PC-9 (cell line): ENCODE measurements at regions not wholly inside any gene's neighbourhood (a gene's known extent, or its start where the extent isn't known, plus 50 kb on each side); places are given as distances from the start of the nearest gene placed in this dataset.

ENCODE experiments used
- BruUV-seq: library from RNA; stranded (reverse); fragments of 400-500 nt; replicated peaks from 2 replicates; lab custom pipeline; 2021; lab: Mats Ljungman, UMichigan
- CTCF ChIA-PET: fragments of 300-600 bp; sonication (Branson Sonifier 250); formaldehyde crosslinking; loops from one replicate; lab custom pipeline; 2022; ENCODE audit warnings: antibody characterized with exemption; lab: Charles Lee
- POLR2A ChIA-PET: fragments of 300-600 bp; sonication (Branson Sonifier 250); formaldehyde crosslinking; loops from one replicate; lab custom pipeline; 2022; ENCODE audit warnings: antibody characterized with exemption; ENCODE audit not compliant: unreplicated experiment; lab: Charles Lee
- DNase-seq, 2 experiments: peaks; one replicate each; pipeline versions ENCODE4 v3.0.0 to v3.0.0-alpha.2; 2015 to 2022; ENCODE audit warnings: mixed read lengths in 1 of 2
- H2AFZ ChIP-seq: fragments of 200-600 bp; sonication (generic); 2 replicates; pipeline ENCODE4 v1.8.1; 2017; ENCODE audit warnings: antibody characterized with exemption
- H3F3A ChIP-seq: fragments of 200-600 bp; sonication (generic); 2 replicates; pipeline ENCODE4 v1.8.1; 2017; ENCODE audit warnings: antibody characterized with exemption, mild to moderate bottlenecking, low read depth; ENCODE audit not compliant: insufficient read depth
- H3K27ac ChIP-seq: fragments of 200-600 bp; sonication (generic); 2 replicates; pipeline ENCODE4 v1.6.1; 2016; ENCODE audit warnings: mixed run types
- H3K27me3 ChIP-seq: fragments of 200-600 bp; sonication (generic); 2 replicates; pipeline ENCODE4 v1.6.1; 2016; ENCODE audit warnings: low read depth, mixed run types; ENCODE audit not compliant: insufficient read depth
- H3K36me3 ChIP-seq: fragments of 200-600 bp; sonication (generic); 2 replicates; pipeline ENCODE4 v1.6.1; 2016; ENCODE audit warnings: low read depth, mixed run types
- H3K4me1 ChIP-seq: fragments of 200-600 bp; sonication (generic); replicated peaks from 2 replicates; pipeline ENCODE4 v1.6.1; 2016; ENCODE audit warnings: mixed run types; ENCODE audit not compliant: insufficient read depth
- H3K4me2 ChIP-seq: fragments of 200-600 bp; sonication (generic); 2 replicates; pipeline ENCODE4 v1.6.1; 2017; ENCODE audit warnings: mixed run types
- H3K4me3 ChIP-seq: fragments of 200-600 bp; sonication (generic); 2 replicates; pipeline ENCODE4 v1.6.1; 2016; ENCODE audit warnings: mixed run types
- H3K79me2 ChIP-seq: fragments of 200-600 bp; sonication (generic); 2 replicates; pipeline ENCODE4 v1.6.1; 2017; ENCODE audit warnings: low read depth, mixed run types
- H3K9me2 ChIP-seq: fragments of 200-600 bp; sonication (generic); 2 replicates; pipeline ENCODE4 v1.8.1; 2017; ENCODE audit warnings: mild to moderate bottlenecking; ENCODE audit not compliant: insufficient read depth
- H3K9me3 ChIP-seq: fragments of 200-600 bp; sonication (generic); 2 replicates; pipeline ENCODE4 v1.8.1; 2016; ENCODE audit warnings: low read depth; ENCODE audit not compliant: insufficient read depth
- H4K20me1 ChIP-seq: fragments of 200-600 bp; sonication (generic); 2 replicates; pipeline ENCODE4 v1.8.1; 2017; ENCODE audit not compliant: insufficient read depth
- EZH2 ChIP-seq: fragments of 200-600 bp; sonication (generic); IDR thresholded peaks from 2 replicates; pipeline ENCODE4 v1.8.0; 2017; ENCODE audit warnings: antibody characterized with exemption, low read depth
- intact Hi-C: fragments of 100-400 bp; cut with micrococcal nuclease; formaldehyde crosslinking; loops from one replicate; pipeline ENCODE4 v1.10.0; 2022; ENCODE audit not compliant: unreplicated experiment
- TF ChIP-seq, protein P1 (sequence below): fragments of 200-600 bp; sonication (generic); conservative IDR thresholded peaks from 2 replicates; pipeline ENCODE4 v1.6.1; 2017; ENCODE audit warnings: mixed run types, antibody characterized with exemption, mild to moderate bottlenecking, moderate library complexity

DNA sequence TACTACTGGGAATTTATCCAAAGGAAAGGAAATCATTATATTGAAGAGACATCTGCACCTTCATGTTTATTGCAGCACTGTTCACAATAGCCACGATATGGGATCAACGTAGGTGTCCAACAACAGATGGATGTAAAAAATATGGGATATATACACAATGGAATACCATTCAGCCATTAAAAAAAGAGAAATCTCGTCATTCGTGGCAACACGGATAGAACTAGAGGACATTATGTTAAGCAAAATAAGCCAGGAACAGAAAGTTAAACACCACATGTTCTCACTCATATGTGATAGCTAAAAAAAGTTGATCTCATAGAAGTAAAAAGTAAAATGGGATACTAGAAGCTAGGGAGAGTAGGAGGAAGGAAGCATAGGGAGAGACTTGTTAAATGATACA lies 82.9 kb upstream of the CLMN start:
- no peaks in the 10 kb centered on the region for H3K4me1 ChIP-seq
- ChIA-PET CTCF (no interaction called here), POLR2A (no interaction called here)
- TF ChIP-seq EZH2 = no peak
- TF ChIP-seq, protein P1, sequence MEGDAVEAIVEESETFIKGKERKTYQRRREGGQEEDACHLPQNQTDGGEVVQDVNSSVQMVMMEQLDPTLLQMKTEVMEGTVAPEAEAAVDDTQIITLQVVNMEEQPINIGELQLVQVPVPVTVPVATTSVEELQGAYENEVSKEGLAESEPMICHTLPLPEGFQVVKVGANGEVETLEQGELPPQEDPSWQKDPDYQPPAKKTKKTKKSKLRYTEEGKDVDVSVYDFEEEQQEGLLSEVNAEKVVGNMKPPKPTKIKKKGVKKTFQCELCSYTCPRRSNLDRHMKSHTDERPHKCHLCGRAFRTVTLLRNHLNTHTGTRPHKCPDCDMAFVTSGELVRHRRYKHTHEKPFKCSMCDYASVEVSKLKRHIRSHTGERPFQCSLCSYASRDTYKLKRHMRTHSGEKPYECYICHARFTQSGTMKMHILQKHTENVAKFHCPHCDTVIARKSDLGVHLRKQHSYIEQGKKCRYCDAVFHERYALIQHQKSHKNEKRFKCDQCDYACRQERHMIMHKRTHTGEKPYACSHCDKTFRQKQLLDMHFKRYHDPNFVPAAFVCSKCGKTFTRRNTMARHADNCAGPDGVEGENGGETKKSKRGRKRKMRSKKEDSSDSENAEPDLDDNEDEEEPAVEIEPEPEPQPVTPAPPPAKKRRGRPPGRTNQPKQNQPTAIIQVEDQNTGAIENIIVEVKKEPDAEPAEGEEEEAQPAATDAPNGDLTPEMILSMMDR = no peak
- no peak for DNase-seq
- H3K79me2 ChIP-seq = no peaks in the 10 kb centered on the region
- no peak overlapping the region for H2AFZ ChIP-seq
- no peaks in the 10 kb centered on the region for H3K36me3 ChIP-seq
- no peaks in the 10 kb centered on the region for H3F3A ChIP-seq
- BruUV-seq = no TSS peak
- intact Hi-C loops = no loop called here
- H3K4me2 ChIP-seq = no peak overlapping the region
- H3K9me2 ChIP-seq = no peaks in the 10 kb centered on the region
- H4K20me1 ChIP-seq = no peaks in the 10 kb centered on the region
- no peak overlapping the region for H3K27ac ChIP-seq
- no peak overlapping the region for H3K4me3 ChIP-seq
- H3K27me3 ChIP-seq = peaks cover 28% of the 10 kb centered on the region
- no peaks in the 10 kb centered on the region for H3K9me3 ChIP-seq

DNA sequence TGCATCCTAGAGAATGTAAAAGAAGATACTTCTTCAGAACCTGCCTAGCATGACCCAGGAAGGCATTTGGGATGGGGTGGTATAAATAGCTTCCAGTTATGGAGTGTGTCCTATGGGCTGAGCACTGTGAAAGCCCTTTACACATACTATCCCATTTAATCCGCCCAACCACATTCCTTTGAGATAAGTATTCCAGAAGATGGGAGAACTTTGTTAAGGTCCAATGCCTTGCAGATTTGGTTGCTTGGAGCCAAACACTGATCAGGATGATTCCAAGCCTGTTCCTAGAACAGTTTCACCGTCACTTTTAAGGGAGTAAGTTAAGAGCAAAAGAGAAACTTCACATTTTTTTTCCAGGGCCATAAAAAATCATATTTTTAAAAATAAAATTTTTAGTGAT lies 82.5 kb upstream of the CLMN start:
- Histone ChIP-seq H2AFZ (no peak overlapping the region), H3K9me3 (no peaks in the 10 kb centered on the region), H4K20me1 (no peaks in the 10 kb centered on the region), H3K9me2 (no peaks in the 10 kb centered on the region), H3K36me3 (no peaks in the 10 kb centered on the region), H3K79me2 (no peaks in the 10 kb centered on the region), H3K27me3 (peaks cover 24% of the 10 kb centered on the region), H3K4me1 (no peaks in the 10 kb centered on the region), H3K4me2 (no peak overlapping the region), H3K4me3 (no peak overlapping the region), H3K27ac (no peak overlapping the region), H3F3A (no peaks in the 10 kb centered on the region)
- BruUV-seq = no TSS peak
- CTCF ChIA-PET = no interaction called here
- intact Hi-C loops = no loop called here
- POLR2A ChIA-PET = no interaction called here
- TF ChIP-seq, protein P1 = no peak
- no peak for TF ChIP-seq EZH2
- DNase-seq = no peak

DNA sequence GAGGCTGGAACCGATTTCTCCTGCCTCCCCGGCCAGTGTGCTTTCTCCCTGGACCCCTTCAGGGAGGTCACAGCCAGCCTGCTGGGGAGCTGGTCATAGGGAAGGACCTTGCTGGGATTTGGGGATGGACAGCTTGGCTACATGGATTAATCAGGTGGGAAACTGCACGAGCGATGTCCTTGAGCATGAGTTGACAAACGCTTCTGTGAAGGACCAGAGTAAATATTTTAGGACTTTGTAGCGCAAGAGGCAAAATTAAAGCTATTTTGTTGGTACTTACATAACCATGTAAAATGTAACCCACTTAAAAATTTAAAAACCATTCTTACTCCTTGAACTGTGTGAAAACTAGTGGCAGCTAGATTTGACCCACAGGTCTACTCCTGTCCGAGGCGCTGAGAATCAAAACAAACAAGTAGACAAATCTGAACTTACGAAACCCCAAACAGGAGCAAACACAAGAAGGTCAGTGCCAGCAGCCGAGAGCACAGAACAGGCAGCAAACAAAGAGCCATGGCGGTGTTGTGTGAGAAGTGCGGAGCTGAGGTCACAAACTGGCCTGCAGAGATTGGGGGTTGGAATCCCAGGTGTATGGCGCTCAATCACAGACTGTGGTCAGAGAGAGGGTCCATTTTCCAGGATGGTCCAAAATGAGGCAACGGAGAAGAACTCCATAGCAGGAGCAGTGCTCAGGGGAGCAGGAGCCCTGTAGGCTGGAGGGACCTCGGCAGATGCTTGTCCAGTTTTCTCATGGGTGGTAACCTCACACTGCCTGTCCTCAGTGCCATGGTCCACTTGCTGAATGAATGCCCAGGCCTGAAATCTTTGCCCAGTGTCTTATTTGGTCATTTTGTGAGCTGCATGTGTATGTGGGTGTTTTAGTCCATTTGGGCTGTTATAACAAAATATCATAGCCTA lies 79.2 kb upstream of the CLMN start:
- 0 out of 2 replicates have a peak, but pooled peaks cover 4% of the 10 kb centered on the region for H3K27me3 ChIP-seq
- TF ChIP-seq EZH2 = no peak
- TF ChIP-seq, protein P1 = no peak
- no peak for DNase-seq
- no peaks in the 10 kb centered on the region for H3F3A ChIP-seq
- no peaks in the 10 kb centered on the region for H3K36me3 ChIP-seq
- no peak overlapping the region for H3K4me3 ChIP-seq
- no peak overlapping the region for H3K27ac ChIP-seq
- POLR2A ChIA-PET = no interaction called here
- H3K4me2 ChIP-seq = no peak overlapping the region
- H3K4me1 ChIP-seq = no peaks in the 10 kb centered on the region
- H2AFZ ChIP-seq = no peak overlapping the region
- intact Hi-C loops = no loop called here
- no peaks in the 10 kb centered on the region for H3K9me3 ChIP-seq
- CTCF ChIA-PET = no interaction called here
- H3K79me2 ChIP-seq = no peaks in the 10 kb centered on the region
- BruUV-seq = no TSS peak
- H4K20me1 ChIP-seq = no peaks in the 10 kb centered on the region
- no peaks in the 10 kb centered on the region for H3K9me2 ChIP-seq
